OCI-LY1 (cell line): ENCODE measurements at regions not wholly inside any gene's neighbourhood (a gene's known extent, or its start where the extent isn't known, plus 50 kb on each side); places are given as distances from the start of the nearest gene placed in this dataset.

Experiments
- CTCF ChIP-seq: fragments of 200-600 bp; sonication (generic), shearing (Covaris generic); IDR thresholded peaks from 2 replicates; pipeline ENCODE4 v1.5.1; 2017; ENCODE audit warnings: mild to moderate bottlenecking, antibody characterized with exemption, low read length, moderate library complexity, mixed read lengths
- EZH2 ChIP-seq: fragments of 200-600 bp; sonication (generic), shearing (Covaris generic); IDR thresholded peaks from 2 replicates; pipeline ENCODE4 v1.8.0; 2017; ENCODE audit warnings: borderline replicate concordance, mixed run types, mild to moderate bottlenecking, antibody characterized with exemption, low read length, moderate library complexity, mixed read lengths

- TF ChIP-seq CTCF (no peak), EZH2 (no peak)
Measured at GRCh38 chr1:181318858-181319235, 164.5 kb upstream of the CACNA1E start.
